Activated CD8-positive, alpha-beta memory T cell treated with anti-CD3 and anti-CD28 coated beads for 4 hours (primary cell): ENCODE measurements at regions not wholly inside any gene's neighbourhood (a gene's known extent, or its start where the extent isn't known, plus 50 kb on each side); places are given as distances from the start of the nearest gene placed in this dataset.
"Not testable (repeated sequence)": the region's sequence is repeated elsewhere in the genome, so short reads cannot be mapped to it uniquely, and the experiment has no call there.

Experiments used
- DNase-seq, 2 donors: peaks; one replicate each; pipeline ENCODE4 v3.0.0-alpha.2; 2020; ENCODE audit warnings: low read depth in 2 of 2

DNA sequence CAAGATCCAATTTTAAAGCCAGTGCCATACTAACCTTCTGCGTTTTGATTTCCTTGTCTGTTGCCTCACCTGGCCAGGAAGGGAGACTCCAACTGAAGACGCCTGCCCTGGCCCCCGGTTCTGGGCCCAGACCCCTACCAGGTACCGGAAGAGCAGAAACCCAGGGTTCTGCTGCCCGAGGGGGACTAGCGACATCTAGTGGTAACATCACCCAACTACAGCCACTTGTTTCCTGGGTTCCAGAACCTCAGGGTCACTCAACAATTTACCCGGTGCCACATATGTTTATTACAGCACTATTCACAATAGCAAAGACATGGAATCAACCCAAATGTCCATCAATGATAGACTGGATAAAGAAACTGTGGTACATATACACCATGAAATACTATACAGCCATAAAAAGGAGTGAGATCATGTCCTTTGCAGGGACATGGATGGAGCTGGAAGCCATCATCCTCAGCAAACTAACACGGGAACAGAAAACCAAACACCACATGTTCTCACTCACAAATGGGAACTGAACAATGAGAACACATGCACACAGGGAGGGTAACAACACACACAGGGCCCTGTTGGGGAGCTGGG is 268.7 kb upstream of the IRX4 start:
- not testable (repeated sequence) for DNase-seq

- no peak for DNase-seq
These were observed 266.4 kb upstream of the IRX4 start for GRCh38 chr5:2149195-2149539.

- no peak for DNase-seq
These were observed 265.8 kb upstream of the IRX4 start for GRCh38 chr5:2148312-2149194.

- no peak for DNase-seq
These were observed 265.0 kb upstream of the IRX4 start for GRCh38 chr5:2147504-2148311.

GRCh38 chr5:2143646-2144353 is 261.1 kb upstream of the IRX4 start:
- DNase-seq, result no peak

GRCh38 chr5:2143088-2143487 is 260.4 kb upstream of the IRX4 start:
- no peak for DNase-seq

GRCh38 chr5:2142456-2142954 is 259.8 kb upstream of the IRX4 start:
- no peak for DNase-seq

- DNase-seq, result no peak
These were observed 258.7 kb upstream of the IRX4 start for GRCh38 chr5:2141254-2142000.

DNA sequence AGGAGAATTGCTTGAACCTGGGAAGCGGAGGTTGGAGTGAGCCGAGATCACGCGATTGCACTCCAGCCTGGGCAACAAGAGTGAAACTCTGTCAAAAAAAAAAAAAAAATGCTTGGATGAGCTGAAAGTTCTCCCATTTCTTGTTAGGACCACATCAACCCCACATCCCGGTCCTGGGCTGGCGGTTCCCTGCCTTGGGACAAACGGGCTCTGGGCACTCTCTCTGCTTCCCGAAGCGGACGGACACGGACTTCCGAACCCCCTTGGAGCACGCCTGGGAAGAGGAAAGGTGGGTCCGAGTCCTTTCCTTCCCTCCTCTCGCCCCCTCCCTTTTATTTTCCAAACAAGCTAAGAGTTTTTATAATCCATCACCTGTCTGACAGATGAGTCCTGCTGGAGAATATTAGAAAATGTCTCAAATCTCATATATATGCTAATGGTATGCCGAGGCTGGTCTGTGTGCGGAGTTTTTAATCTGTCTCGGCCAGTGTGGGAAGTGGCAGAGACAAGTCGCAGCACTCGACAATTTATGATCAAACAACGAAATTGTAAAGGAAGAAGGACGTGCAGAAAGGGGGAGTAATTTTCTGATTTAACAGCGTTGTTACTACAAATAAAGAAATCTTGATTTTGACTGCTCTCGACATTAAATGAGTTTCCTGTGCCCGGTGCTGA is 257.9 kb upstream of the IRX4 start:
- no peak for DNase-seq

GRCh38 chr5:2139478-2139877 is 256.8 kb upstream of the IRX4 start:
- no peak for DNase-seq

DNA sequence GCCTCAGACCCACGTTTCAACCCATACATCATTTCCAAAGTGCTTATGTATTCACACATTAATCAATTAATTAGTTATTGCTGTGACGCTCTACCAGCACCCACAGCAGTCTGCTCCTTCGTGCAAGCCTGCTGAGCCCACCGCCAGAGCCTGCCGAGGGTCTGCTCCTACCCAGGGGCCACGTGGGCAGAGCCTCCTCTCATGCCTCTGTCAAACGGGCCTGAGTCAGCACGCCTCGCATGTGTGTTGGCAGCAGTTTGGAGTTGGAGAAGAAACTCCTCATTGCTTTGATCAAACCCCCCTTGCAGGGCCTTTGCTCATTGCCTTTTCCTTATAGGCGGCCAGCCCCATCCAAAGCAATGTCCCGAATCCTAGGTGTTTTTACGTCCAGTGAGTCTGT is 256.2 kb upstream of the IRX4 start:
- no peak for DNase-seq

DNA sequence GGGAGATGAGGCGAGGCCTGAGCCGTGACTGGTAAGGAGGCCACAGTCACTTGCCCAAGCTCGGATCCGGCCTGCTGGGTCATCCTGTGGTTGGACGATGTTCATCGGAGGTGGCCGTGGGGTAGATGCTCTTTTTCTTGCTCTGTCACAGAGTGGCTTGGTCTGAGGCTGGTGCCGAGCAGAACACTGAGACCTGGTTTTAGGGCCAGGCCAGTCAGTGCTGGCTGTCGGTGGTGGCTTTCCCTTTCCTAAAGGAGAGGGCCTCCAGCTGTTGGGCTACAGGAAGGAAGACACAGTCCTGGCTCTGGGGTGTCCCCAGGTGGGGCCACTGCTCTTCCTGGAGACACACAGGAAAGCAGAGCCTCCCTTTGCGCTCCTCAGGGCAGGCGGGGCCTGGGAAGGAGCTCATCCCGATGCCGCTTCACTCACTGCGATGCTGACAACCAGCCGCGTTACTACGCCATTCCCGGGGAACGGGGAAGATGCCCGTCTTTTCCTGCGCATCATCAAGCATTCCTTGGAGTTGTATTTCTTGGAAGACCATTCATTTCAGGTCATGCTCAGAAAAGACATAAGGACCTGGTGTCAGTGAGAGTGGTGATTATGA is 254.8 kb upstream of the IRX4 start:
- no peak for DNase-seq

- DNase-seq, result peak in 1 of 2 donors; percentile 5
These were observed 254.1 kb upstream of the IRX4 start for GRCh38 chr5:2136728-2137333.

DNA sequence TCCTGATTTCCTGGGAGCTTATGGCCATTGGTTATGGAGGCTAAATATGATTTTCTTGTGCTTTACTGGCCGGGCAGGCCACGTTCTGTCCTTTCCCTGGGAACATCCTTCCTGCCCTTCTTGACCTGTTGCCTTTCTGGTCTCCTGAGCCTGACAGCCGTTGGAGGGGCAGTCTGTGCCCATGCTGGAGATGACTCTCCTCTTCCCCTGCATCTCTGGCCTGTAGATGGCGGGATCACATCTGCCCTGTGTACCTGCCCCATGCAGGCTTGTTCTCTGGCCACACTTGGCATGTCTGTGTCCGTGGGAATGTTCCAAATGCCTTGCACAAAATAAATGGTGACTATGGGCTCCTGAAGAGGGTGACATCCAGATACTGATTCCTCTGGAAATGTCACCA is 253.1 kb upstream of the IRX4 start:
- no peak for DNase-seq

- no peak for DNase-seq
These were observed 252.6 kb upstream of the IRX4 start for GRCh38 chr5:2135354-2135753.

GRCh38 chr5:2134543-2135292 is 252.0 kb upstream of the IRX4 start:
- no peak for DNase-seq

DNA sequence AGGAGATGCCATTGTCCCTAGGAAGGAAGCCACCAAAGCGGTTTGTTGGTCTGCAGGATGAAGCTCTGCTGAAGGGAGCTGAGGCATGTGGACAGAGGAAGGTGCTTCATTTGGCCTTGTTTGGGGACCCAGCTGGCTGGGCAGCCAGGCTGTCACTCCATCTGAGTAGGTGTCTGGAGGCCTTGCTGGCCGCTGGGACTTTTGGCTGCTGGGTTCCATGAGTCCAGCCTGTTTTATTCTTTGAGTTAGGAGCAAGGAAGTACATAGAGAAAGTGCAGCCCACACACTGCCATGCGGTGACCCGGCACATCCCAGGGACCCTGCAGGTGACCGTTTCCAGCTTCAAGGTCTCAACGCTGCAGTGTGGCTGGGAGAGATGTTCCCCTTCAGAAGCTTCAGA is 251.2 kb upstream of the IRX4 start:
- no peak for DNase-seq

DNA sequence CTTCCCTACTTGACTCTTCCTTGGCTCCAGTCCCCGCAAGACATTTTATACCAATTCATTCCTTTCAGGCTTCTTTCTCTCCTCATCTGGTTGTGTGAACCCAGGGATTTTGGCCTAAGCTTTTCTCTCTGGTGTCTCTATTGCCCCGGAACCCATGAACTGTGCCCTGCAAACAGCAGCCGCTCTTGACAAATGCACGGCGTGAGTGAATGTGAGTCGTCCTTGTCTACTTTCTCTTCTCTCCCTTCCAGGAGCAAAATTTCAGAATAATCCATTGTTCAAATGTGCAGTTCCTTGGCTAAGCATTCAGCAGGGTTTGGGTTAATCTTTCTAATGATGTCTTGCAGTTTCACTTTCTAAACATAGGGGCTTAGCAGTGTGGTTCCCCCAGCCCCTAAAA is 250.4 kb upstream of the IRX4 start:
- no peak for DNase-seq

GRCh38 chr5:2132497-2132847 is 249.7 kb upstream of the IRX4 start:
- DNase-seq, result no peak
